WTC11 (cell line): ENCODE measurements at regions not wholly inside any gene's neighbourhood (a gene's known extent, or its start where the extent isn't known, plus 50 kb on each side); places are given as distances from the start of the nearest gene placed in this dataset.

Experiments used
- ATAC-seq: fragments of 200-7000 bp; cut with Tn5 transposase; 2 replicates; pipeline ENCODE4 v1.10.0; 2021; ENCODE audit warnings: mild to moderate bottlenecking, moderate library complexity
- CTCF ChIA-PET: fragments of 300-600 bp; sonication (Branson Sonifier 250); formaldehyde crosslinking; loops from one replicate; lab custom pipeline; 2021; ENCODE audit warnings: antibody characterized with exemption; lab: Charles Lee
- POLR2A ChIA-PET: fragments of 350-600 bp; sonication (Branson Sonifier 250); formaldehyde crosslinking; loops from one replicate; lab custom pipeline; 2021; ENCODE audit warnings: antibody characterized with exemption; lab: Charles Lee
- DNase-seq: peaks from one replicate; pipeline ENCODE4 v3.0.0; 2021; ENCODE audit warnings: low spot score
- H3K27ac Mint-ChIP-seq: 2 replicates; pipeline ENCODE4 v1.8.0; 2021; ENCODE audit warnings: mixed read lengths
- H3K27me3 Mint-ChIP-seq: 2 replicates; pipeline ENCODE4 v1.8.0; 2021; ENCODE audit warnings: low read depth, mild to moderate bottlenecking, moderate library complexity, mixed read lengths
- H3K36me3 Mint-ChIP-seq: 2 replicates; pipeline ENCODE4 v1.8.0; 2021; ENCODE audit warnings: mixed read lengths
- H3K4me1 Mint-ChIP-seq: 2 replicates; pipeline ENCODE4 v1.8.0; 2022; ENCODE audit warnings: mixed read lengths
- H3K4me3 Mint-ChIP-seq: 2 replicates; pipeline ENCODE4 v1.8.0; 2021; ENCODE audit warnings: mild to moderate bottlenecking, moderate library complexity, mixed read lengths
- H3K9me3 Mint-ChIP-seq: 2 replicates; pipeline ENCODE4 v1.8.0; 2021; ENCODE audit warnings: mixed read lengths
- CBFB ChIP-seq: sonication (generic); formaldehyde crosslinking; IDR thresholded peaks from 2 replicates; pipeline ENCODE4 v1.8.1; 2022; ENCODE audit warnings: mild to moderate bottlenecking, low read depth, missing genetic modification reagents
- CREM ChIP-seq: sonication (generic); formaldehyde crosslinking; IDR thresholded peaks from 2 replicates; pipeline ENCODE4 v1.8.1; 2022; ENCODE audit warnings: mild to moderate bottlenecking, missing genetic modification reagents, moderate library complexity
- FOXP1 ChIP-seq: sonication (generic); formaldehyde crosslinking; IDR thresholded peaks from 2 replicates; pipeline ENCODE4 v1.8.0; 2022; ENCODE audit warnings: missing genetic modification reagents, mild to moderate bottlenecking, moderate library complexity, borderline replicate concordance
- GTF2I ChIP-seq: fragments of 250-450 bp; sonication (Bioruptor Pico); conservative IDR thresholded peaks from 2 replicates; pipeline ENCODE4 v1.4.0; 2021; ENCODE audit warnings: mild to moderate bottlenecking
- JUN ChIP-seq: sonication (generic); formaldehyde crosslinking; IDR thresholded peaks from 2 replicates; pipeline ENCODE4 v1.8.0; 2023; ENCODE audit warnings: mild to moderate bottlenecking, missing genetic modification reagents
- SOX15 ChIP-seq: fragments of 250-450 bp; sonication (Bioruptor Pico); IDR thresholded peaks from 2 replicates; pipeline ENCODE4 v1.9.0; 2021; ENCODE audit warnings: mild to moderate bottlenecking
- SP1 ChIP-seq: sonication (generic); formaldehyde crosslinking; conservative IDR thresholded peaks from 2 replicates; pipeline ENCODE4 v1.8.1; 2022; ENCODE audit warnings: missing genetic modification reagents
- TP53 ChIP-seq: sonication (generic); formaldehyde crosslinking; IDR thresholded peaks from 2 replicates; pipeline ENCODE4 v1.8.1; 2023; ENCODE audit warnings: mild to moderate bottlenecking, missing genetic modification reagents
- TF ChIP-seq, protein P1 (sequence below): sonication (generic); formaldehyde crosslinking; conservative IDR thresholded peaks from 2 replicates; pipeline ENCODE4 v1.8.1; 2023; ENCODE audit warnings: mild to moderate bottlenecking, low read depth, missing genetic modification reagents, moderate library complexity
- TF ChIP-seq, protein P2 (sequence below): fragments of 250-450 bp; sonication (Bioruptor Pico); IDR thresholded peaks from 2 replicates; pipeline ENCODE4 v1.9.0; 2021; ENCODE audit warnings: moderate library complexity, mild to moderate bottlenecking, inconsistent platforms, borderline replicate concordance
- TF ChIP-seq, protein P3 (sequence below): sonication (generic); formaldehyde crosslinking; IDR thresholded peaks from 2 replicates; pipeline ENCODE4 v1.8.1; 2022; ENCODE audit warnings: low read depth, mild to moderate bottlenecking, moderate library complexity, missing genetic modification reagents, borderline replicate concordance
- TF ChIP-seq, protein P4 (sequence below): sonication (generic); formaldehyde crosslinking; IDR thresholded peaks from 2 replicates; pipeline ENCODE4 v1.8.1; 2022; ENCODE audit warnings: mild to moderate bottlenecking, moderate library complexity, missing genetic modification reagents
- TF ChIP-seq, protein P5 (sequence below): fragments of 250-450 bp; sonication (Bioruptor Pico); IDR thresholded peaks from 2 replicates; pipeline ENCODE4 v1.9.0; 2021; ENCODE audit warnings: mild to moderate bottlenecking, borderline replicate concordance
- TF ChIP-seq, protein P6 (sequence below): sonication (generic); formaldehyde crosslinking; IDR thresholded peaks from 2 replicates; pipeline ENCODE4 v1.8.1; 2023; ENCODE audit warnings: mild to moderate bottlenecking, moderate library complexity, missing genetic modification reagents
- TF ChIP-seq, protein P7 (sequence below): sonication (generic); formaldehyde crosslinking; IDR thresholded peaks from 2 replicates; pipeline ENCODE4 v1.8.1; 2023; ENCODE audit warnings: mild to moderate bottlenecking, missing genetic modification reagents
- TF ChIP-seq, protein P8 (sequence below): fragments of 250-450 bp; sonication (Bioruptor Pico); IDR thresholded peaks from 2 replicates; pipeline ENCODE4 v2.1.2; 2022; ENCODE audit warnings: mild to moderate bottlenecking, moderate library complexity
- TF ChIP-seq, protein P9 (sequence below): sonication (generic); formaldehyde crosslinking; conservative IDR thresholded peaks from 2 replicates; pipeline ENCODE4 v1.8.1; 2022; ENCODE audit warnings: mild to moderate bottlenecking, missing genetic modification reagents
- TF ChIP-seq, protein P10 (sequence below): sonication (generic); formaldehyde crosslinking; IDR thresholded peaks from 2 replicates; pipeline ENCODE4 v1.8.0; 2023; ENCODE audit warnings: mild to moderate bottlenecking, missing genetic modification reagents

DNA sequence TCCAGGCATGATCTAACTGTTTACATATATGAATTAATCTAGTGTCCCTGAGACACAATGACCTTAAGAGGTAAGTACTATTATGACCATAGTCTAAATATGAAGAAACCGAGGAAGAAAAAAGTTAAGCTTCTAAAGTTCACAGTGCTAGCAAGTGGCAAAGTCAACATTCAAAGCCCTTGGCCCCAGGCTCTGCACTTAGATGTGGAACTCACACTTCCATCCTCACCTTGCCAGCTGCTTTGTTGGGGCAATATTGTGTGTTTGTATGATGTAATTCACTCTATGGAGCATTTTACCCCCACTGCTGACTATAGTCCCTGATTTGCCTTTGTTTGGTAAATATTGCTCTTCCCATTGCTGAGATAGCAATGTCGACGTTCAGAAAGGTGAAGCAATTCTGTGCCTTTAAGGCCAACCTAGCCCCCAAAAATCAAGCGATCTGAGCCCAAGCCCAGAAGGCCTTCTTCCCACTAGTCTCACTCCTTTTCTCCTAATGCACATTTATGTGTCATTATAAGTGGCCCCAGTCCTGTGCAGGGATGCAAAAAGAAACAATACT is 487.6 kb upstream of the ZMIZ1 start (continued):
- TF ChIP-seq, protein P1, sequence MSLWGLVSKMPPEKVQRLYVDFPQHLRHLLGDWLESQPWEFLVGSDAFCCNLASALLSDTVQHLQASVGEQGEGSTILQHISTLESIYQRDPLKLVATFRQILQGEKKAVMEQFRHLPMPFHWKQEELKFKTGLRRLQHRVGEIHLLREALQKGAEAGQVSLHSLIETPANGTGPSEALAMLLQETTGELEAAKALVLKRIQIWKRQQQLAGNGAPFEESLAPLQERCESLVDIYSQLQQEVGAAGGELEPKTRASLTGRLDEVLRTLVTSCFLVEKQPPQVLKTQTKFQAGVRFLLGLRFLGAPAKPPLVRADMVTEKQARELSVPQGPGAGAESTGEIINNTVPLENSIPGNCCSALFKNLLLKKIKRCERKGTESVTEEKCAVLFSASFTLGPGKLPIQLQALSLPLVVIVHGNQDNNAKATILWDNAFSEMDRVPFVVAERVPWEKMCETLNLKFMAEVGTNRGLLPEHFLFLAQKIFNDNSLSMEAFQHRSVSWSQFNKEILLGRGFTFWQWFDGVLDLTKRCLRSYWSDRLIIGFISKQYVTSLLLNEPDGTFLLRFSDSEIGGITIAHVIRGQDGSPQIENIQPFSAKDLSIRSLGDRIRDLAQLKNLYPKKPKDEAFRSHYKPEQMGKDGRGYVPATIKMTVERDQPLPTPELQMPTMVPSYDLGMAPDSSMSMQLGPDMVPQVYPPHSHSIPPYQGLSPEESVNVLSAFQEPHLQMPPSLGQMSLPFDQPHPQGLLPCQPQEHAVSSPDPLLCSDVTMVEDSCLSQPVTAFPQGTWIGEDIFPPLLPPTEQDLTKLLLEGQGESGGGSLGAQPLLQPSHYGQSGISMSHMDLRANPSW (CRISPR knock-in tag) = no peak
- TF ChIP-seq SOX15 (no peak), GTF2I (no peak), CBFB (CRISPR knock-in tag) (no peak)
- TF ChIP-seq, protein P2, sequence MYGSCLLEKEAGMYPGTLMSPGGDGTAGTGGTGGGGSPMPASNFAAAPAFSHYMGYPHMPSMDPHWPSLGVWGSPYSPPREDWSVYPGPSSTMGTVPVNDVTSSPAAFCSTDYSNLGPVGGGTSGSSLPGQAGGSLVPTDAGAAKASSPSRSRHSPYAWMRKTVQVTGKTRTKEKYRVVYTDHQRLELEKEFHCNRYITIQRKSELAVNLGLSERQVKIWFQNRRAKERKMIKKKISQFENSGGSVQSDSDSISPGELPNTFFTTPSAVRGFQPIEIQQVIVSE = no peak
- TF ChIP-seq, protein P3, sequence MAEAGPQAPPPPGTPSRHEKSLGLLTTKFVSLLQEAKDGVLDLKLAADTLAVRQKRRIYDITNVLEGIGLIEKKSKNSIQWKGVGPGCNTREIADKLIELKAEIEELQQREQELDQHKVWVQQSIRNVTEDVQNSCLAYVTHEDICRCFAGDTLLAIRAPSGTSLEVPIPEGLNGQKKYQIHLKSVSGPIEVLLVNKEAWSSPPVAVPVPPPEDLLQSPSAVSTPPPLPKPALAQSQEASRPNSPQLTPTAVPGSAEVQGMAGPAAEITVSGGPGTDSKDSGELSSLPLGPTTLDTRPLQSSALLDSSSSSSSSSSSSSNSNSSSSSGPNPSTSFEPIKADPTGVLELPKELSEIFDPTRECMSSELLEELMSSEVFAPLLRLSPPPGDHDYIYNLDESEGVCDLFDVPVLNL (CRISPR knock-in tag) = no peak
- TF ChIP-seq, protein P4, sequence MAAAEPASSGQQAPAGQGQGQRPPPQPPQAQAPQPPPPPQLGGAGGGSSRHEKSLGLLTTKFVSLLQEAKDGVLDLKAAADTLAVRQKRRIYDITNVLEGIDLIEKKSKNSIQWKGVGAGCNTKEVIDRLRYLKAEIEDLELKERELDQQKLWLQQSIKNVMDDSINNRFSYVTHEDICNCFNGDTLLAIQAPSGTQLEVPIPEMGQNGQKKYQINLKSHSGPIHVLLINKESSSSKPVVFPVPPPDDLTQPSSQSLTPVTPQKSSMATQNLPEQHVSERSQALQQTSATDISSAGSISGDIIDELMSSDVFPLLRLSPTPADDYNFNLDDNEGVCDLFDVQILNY (CRISPR knock-in tag) = no peak

DNA sequence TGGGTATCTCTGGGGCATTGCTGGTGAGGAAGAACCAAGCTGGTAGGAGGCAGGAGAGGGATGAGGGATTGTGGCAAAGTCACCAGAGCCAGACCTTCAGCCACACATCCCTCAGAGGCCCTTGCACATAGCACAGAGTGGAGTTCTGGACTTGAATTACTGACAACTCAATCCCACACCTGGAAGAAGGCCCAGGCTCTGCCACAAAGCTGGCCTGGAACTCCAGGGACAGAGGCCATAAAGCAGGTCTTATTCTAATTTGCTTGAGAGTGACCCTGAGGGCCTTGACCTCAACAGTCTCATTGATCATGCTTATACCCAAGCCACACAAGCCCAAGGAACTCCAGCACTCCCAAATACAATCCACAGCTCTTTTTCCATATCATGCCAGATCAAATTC is 486.2 kb upstream of the ZMIZ1 start:
- ChIA-PET POLR2A (no interaction called here), CTCF (no interaction called here)
- no peak for ATAC-seq
- H3K27me3 Mint-ChIP-seq = peaks cover 4% of the 10 kb centered on the region; the same call in 1 of the 2 replicates
- H3K9me3 Mint-ChIP-seq = no peaks in the 10 kb centered on the region
- H3K27ac Mint-ChIP-seq = no peak overlapping the region
- no peak overlapping the region for H3K4me3 Mint-ChIP-seq
- DNase-seq = no peak
- H3K36me3 Mint-ChIP-seq = no peaks in the 10 kb centered on the region
- peaks cover 7% of the 10 kb centered on the region for H3K4me1 Mint-ChIP-seq
- TF ChIP-seq, protein P5, sequence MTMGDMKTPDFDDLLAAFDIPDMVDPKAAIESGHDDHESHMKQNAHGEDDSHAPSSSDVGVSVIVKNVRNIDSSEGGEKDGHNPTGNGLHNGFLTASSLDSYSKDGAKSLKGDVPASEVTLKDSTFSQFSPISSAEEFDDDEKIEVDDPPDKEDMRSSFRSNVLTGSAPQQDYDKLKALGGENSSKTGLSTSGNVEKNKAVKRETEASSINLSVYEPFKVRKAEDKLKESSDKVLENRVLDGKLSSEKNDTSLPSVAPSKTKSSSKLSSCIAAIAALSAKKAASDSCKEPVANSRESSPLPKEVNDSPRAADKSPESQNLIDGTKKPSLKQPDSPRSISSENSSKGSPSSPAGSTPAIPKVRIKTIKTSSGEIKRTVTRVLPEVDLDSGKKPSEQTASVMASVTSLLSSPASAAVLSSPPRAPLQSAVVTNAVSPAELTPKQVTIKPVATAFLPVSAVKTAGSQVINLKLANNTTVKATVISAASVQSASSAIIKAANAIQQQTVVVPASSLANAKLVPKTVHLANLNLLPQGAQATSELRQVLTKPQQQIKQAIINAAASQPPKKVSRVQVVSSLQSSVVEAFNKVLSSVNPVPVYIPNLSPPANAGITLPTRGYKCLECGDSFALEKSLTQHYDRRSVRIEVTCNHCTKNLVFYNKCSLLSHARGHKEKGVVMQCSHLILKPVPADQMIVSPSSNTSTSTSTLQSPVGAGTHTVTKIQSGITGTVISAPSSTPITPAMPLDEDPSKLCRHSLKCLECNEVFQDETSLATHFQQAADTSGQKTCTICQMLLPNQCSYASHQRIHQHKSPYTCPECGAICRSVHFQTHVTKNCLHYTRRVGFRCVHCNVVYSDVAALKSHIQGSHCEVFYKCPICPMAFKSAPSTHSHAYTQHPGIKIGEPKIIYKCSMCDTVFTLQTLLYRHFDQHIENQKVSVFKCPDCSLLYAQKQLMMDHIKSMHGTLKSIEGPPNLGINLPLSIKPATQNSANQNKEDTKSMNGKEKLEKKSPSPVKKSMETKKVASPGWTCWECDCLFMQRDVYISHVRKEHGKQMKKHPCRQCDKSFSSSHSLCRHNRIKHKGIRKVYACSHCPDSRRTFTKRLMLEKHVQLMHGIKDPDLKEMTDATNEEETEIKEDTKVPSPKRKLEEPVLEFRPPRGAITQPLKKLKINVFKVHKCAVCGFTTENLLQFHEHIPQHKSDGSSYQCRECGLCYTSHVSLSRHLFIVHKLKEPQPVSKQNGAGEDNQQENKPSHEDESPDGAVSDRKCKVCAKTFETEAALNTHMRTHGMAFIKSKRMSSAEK (CRISPR knock-in tag) = no peak
- no peak for TF ChIP-seq TP53 (CRISPR knock-in tag)
- TF ChIP-seq FOXP1 (CRISPR knock-in tag) = no peak
- TF ChIP-seq, protein P6, sequence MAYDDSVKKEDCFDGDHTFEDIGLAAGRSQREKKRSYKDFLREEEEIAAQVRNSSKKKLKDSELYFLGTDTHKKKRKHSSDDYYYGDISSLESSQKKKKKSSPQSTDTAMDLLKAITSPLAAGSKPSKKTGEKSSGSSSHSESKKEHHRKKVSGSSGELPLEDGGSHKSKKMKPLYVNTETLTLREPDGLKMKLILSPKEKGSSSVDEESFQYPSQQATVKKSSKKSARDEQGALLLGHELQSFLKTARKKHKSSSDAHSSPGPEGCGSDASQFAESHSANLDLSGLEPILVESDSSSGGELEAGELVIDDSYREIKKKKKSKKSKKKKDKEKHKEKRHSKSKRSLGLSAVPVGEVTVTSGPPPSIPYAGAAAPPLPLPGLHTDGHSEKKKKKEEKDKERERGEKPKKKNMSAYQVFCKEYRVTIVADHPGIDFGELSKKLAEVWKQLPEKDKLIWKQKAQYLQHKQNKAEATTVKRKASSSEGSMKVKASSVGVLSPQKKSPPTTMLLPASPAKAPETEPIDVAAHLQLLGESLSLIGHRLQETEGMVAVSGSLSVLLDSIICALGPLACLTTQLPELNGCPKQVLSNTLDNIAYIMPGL = no peak
- TF ChIP-seq, protein P7, sequence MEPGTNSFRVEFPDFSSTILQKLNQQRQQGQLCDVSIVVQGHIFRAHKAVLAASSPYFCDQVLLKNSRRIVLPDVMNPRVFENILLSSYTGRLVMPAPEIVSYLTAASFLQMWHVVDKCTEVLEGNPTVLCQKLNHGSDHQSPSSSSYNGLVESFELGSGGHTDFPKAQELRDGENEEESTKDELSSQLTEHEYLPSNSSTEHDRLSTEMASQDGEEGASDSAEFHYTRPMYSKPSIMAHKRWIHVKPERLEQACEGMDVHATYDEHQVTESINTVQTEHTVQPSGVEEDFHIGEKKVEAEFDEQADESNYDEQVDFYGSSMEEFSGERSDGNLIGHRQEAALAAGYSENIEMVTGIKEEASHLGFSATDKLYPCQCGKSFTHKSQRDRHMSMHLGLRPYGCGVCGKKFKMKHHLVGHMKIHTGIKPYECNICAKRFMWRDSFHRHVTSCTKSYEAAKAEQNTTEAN = no peak
- TF ChIP-seq, protein P8, sequence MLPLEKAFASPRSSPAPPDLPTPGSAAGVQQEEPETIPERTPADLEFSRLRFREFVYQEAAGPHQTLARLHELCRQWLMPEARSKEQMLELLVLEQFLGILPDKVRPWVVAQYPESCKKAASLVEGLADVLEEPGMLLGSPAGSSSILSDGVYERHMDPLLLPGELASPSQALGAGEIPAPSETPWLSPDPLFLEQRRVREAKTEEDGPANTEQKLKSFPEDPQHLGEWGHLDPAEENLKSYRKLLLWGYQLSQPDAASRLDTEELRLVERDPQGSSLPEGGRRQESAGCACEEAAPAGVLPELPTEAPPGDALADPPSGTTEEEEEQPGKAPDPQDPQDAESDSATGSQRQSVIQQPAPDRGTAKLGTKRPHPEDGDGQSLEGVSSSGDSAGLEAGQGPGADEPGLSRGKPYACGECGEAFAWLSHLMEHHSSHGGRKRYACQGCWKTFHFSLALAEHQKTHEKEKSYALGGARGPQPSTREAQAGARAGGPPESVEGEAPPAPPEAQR = no peak
- TF ChIP-seq, protein P9, sequence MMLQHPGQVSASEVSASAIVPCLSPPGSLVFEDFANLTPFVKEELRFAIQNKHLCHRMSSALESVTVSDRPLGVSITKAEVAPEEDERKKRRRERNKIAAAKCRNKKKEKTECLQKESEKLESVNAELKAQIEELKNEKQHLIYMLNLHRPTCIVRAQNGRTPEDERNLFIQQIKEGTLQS (CRISPR knock-in tag) = no peak
- no peak for TF ChIP-seq SP1 (CRISPR knock-in tag)
- no peak for TF ChIP-seq JUN (CRISPR knock-in tag)
- TF ChIP-seq CREM (CRISPR knock-in tag) = no peak
- TF ChIP-seq, protein P10, sequence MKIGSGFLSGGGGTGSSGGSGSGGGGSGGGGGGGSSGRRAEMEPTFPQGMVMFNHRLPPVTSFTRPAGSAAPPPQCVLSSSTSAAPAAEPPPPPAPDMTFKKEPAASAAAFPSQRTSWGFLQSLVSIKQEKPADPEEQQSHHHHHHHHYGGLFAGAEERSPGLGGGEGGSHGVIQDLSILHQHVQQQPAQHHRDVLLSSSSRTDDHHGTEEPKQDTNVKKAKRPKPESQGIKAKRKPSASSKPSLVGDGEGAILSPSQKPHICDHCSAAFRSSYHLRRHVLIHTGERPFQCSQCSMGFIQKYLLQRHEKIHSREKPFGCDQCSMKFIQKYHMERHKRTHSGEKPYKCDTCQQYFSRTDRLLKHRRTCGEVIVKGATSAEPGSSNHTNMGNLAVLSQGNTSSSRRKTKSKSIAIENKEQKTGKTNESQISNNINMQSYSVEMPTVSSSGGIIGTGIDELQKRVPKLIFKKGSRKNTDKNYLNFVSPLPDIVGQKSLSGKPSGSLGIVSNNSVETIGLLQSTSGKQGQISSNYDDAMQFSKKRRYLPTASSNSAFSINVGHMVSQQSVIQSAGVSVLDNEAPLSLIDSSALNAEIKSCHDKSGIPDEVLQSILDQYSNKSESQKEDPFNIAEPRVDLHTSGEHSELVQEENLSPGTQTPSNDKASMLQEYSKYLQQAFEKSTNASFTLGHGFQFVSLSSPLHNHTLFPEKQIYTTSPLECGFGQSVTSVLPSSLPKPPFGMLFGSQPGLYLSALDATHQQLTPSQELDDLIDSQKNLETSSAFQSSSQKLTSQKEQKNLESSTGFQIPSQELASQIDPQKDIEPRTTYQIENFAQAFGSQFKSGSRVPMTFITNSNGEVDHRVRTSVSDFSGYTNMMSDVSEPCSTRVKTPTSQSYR (CRISPR knock-in tag) = no peak
